IMR-90 (cell line): ENCODE measurements at regions not wholly inside any gene's neighbourhood (a gene's known extent, or its start where the extent isn't known, plus 50 kb on each side); places are given as distances from the start of the nearest gene placed in this dataset.
A peak's percentile ranks its signal among the peaks of the same experiment; 100 is the strongest.

Experiments
- POLR2A ChIP-seq: IDR thresholded peaks from 2 replicates; pipeline ENCODE4 v1.6.1; 2012; ENCODE audit warnings: mild to moderate bottlenecking, low read depth, low read length
- RAD21 ChIP-seq: IDR thresholded peaks from 2 replicates; pipeline ENCODE4 v1.6.1; 2012; ENCODE audit warnings: low read length, improper control_type of control experiment
- RFX5 ChIP-seq: IDR thresholded peaks from 2 replicates; pipeline ENCODE4 v1.8.0; 2012; ENCODE audit warnings: low read depth, mild to moderate bottlenecking, low read length, moderate library complexity
- USF2 ChIP-seq: fragments of 150-350 bp; IDR thresholded peaks from 2 replicates; pipeline ENCODE4 v1.6.1; 2017; ENCODE audit warnings: mild to moderate bottlenecking, antibody characterized with exemption, low read length, low read depth
- TF ChIP-seq, protein P1 (sequence below): conservative IDR thresholded peaks from 2 replicates; pipeline ENCODE4 v1.5.1; 2012; ENCODE audit warnings: mild to moderate bottlenecking, low read depth, low read length, improper control_type of control experiment

DNA sequence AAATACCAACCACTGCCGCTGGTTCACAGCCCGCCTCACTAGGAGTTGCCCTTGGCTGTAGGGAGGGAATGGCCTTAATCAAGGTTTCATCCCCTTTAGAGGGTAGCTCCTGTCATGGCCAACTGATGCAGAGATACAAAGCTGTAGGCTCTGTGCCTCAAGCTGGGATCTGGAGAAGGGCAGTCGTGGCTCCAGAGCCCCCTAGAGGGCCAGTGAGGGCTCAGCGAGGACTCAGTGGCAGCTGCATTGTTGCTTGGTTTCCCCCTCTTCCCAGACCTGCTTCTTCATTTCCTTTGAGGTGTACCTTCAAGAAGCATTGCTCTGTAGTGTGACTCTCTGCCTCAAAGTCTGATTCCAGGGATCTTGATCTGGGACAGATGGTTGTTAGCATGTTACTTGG lies 302.1 kb downstream of the LPIN1 start:
- TF ChIP-seq, protein P1, sequence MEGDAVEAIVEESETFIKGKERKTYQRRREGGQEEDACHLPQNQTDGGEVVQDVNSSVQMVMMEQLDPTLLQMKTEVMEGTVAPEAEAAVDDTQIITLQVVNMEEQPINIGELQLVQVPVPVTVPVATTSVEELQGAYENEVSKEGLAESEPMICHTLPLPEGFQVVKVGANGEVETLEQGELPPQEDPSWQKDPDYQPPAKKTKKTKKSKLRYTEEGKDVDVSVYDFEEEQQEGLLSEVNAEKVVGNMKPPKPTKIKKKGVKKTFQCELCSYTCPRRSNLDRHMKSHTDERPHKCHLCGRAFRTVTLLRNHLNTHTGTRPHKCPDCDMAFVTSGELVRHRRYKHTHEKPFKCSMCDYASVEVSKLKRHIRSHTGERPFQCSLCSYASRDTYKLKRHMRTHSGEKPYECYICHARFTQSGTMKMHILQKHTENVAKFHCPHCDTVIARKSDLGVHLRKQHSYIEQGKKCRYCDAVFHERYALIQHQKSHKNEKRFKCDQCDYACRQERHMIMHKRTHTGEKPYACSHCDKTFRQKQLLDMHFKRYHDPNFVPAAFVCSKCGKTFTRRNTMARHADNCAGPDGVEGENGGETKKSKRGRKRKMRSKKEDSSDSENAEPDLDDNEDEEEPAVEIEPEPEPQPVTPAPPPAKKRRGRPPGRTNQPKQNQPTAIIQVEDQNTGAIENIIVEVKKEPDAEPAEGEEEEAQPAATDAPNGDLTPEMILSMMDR: peak; percentile 7; the same call in 1 of the 2 replicates
- TF ChIP-seq RFX5 (no peak), POLR2A (no peak), RAD21 (no peak), USF2 (no peak)
